NCI-H1436 (cell line): ENCODE measurements at regions not wholly inside any gene's neighbourhood (a gene's known extent, or its start where the extent isn't known, plus 50 kb on each side); places are given as distances from the start of the nearest gene placed in this dataset.
"Not testable (repeated sequence)": the region's sequence is repeated elsewhere in the genome, so short reads cannot be mapped to it uniquely, and the experiment has no call there.

ENCODE experiments used
- DNase-seq: peaks from one replicate; lab custom pipeline; 2025; lab: John Stamatoyannopoulos, UW

DNA sequence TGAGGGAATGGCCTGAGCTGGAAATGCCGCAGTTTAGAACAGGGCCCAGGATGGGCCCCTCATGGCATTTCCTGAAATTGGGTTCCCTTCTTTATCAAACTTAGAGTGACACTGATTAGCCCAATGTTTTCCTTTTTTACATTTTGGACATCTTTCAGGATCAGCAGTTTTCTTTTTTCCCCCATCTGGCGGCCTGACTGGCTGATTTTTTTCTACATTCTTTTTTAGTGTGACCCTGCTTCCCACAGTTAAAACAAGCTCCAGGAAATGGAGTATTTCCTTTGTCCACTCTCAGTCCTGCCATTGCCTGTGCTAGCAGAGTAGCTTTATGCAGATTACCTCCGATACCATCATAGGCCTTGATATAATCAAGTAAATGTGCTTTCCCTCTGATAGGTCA, 185.8 kb upstream of the IGF1 start:
- not testable (repeated sequence) for DNase-seq

DNA sequence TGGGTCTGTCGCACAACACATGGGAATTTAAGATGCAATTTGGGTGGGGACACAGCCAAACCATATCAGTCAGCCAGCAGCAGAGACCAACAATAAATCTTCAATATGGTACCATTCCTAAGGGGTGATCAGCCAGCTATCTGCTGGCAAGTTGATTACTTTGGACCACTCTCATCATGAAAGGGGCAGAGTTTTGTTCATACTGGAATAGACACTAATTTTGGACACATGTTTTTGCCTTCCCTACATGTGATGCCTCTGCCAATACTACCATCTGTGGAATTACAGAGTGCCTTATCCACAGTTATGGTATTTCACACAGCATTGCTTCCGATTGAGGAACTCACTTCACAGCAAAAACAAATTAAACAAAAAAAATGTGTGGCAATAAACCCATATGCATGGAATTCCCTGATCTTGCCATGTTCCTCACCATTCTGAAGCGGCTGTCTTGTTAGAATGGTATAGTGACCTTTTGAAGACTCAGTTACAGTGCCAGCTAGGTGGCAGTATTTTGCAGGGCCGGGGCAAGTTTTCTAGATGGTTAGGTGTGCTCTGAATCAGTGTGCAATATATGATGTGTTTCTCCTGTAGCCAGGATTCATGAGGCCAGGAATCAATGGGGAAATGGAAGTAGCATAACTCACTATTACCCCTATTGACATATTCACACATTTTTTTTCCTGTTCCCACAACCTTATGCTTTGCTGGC, 179.0 kb upstream of the IGF1 start:
- no peak for DNase-seq

GRCh38 chr12:102653406-102653805, 173.0 kb upstream of the IGF1 start:
- no peak for DNase-seq

DNA sequence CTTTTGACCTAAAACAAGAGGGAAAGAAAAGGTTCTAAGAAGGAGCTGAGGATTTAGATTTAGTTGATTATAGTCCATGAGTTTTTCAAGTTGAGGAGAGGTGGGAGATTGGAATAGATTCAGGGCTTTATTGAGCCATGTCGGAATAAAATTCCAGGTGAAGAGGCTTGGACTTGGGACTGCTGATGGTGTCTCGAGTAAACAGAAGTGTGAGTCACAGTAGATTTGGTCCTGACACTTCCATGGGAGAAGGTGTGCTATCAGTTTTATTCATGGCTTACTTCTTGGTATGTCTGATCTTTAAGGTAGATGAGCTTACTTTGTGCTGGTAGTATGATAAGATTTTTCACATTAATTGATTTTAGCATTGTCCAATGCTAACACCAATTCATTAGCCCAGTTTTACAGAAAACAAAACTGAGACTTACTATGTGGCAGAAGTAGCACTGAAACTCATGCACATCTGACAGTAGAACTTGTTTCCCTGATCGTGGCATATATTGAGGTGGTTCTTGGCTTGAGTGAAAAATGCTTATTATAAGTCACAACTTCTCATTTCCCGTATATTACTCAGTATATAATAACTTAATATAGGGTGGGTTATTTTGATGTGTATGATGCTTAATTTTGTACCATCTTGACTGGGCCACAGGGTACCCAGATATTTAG, 172.4 kb upstream of the IGF1 start:
- DNase-seq = no peak

GRCh38 chr12:102645968-102646367, 165.6 kb upstream of the IGF1 start:
- no peak for DNase-seq

GRCh38 chr12:102643879-102644575, 163.7 kb upstream of the IGF1 start:
- DNase-seq = no peak

- no peak for DNase-seq
These were observed 161.8 kb upstream of the IGF1 start for GRCh38 chr12:102642199-102642598.

- not testable (repeated sequence) for DNase-seq
These were observed 160.3 kb upstream of the IGF1 start for GRCh38 chr12:102640658-102641057.

- DNase-seq = no peak
These were observed 158.4 kb upstream of the IGF1 start for GRCh38 chr12:102638777-102639176.

DNA sequence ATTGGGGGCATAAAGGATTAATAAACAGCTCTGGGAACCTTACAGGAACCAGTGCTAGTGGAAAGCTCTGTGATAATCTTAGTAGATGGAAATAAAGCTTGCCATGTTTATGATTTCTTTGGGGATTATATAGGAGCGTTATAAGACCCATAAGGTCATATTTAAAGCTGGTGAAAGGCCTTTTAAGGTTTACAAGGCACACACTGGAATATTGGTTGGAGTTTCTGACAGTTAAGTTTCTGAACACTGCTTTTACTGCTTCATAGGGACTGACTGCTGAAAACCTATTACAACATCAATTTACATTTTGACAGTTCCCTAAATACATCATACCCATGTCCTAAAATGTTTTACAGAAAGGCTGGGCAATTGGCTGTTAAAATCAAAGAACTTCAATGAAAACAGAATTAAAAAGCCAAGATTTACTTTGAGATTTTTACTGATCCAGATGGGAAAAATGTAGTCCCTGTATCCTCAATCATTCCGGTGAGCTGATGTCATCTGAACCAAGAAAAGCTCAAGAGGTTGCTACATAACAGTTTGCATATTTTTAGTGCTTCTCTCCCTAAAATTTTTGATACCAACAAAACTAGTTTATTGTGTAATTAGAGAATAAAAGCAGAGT, 153.7 kb upstream of the IGF1 start:
- DNase-seq = no peak

- no peak for DNase-seq
These were observed 150.9 kb upstream of the IGF1 start for GRCh38 chr12:102631274-102631673.

DNA sequence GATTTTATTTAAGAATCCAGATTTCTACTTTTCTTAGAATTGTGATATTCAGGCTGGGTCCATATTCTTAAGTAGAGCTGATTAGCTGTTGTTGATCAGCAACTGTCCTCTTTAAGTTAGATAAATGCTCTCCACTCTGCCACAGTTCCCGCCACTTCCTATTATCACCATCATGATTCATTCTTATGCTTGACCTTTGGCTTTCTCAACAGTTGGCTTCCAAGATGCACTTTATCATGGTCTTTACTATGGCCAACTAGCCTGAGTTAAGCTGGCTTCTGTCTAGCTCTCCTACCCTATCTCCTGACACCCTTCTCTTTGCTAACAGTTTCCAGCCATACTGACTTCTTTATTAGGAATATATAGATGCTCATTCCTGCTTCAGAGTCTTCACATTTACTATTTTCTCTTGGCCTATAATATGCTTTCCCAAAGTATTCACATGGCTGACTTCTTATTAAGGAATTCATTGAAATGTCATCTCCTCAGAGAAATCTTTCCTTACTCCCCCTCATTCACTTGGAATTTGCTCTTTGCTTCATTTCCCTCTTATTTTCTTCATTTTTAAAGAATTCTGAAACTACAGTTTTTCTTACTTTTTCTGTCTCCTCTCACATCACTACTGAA, 149.0 kb upstream of the IGF1 start:
- no peak for DNase-seq

DNA sequence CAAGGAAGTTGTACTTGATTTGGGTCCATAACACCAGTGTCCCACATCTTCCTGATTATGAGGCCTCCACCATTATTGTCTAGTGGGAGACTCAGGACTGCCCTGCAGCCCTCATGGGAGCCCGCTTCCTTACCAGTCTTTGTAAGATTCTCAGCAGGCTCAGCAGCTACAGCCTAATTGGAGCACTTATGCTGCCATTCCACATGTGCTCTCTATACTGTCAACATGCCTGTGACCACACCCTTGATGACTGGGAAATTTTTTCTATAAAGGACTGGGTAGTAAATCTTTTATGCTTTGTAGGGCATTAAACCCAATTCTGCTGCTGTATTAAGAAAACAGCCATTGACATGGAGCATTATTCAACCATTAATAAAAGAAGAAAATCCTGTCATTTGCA, 145.5 kb upstream of the IGF1 start:
- DNase-seq = no peak

- DNase-seq = no peak
These were observed 142.3 kb upstream of the IGF1 start for GRCh38 chr12:102622618-102623017.

DNA sequence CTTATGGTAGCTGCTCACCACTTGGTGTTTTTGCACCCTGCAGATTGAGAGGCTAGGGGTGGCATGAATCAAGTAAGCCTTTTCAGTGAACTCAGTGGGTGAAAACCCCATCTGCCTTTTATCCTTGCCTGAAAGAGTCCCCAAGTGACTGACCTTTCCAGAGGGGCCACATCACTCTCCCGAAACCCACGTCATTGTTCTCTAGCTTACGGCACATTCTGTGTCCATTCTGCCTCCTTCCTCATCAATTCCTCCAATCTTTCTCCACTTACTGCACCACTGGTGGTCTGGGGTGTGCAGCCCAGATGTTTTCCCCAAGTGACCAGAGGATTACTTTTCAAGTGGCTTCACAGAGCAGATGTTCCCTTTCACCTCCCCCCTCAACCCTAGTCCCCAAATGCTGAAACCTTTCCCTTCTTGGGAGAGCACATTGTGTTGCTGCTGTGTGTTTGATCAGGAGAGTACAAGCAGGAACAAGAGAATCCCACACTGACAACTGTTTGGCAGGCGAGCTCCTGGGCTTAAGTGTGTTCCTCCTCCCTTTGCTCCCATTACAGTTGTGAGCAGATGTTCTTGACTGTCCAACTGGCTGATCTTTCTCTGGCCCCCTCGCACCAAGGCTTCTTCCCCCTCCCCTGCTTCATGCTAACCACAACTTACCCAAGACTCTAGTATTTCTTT, 138.0 kb upstream of the IGF1 start:
- DNase-seq = no peak

DNA sequence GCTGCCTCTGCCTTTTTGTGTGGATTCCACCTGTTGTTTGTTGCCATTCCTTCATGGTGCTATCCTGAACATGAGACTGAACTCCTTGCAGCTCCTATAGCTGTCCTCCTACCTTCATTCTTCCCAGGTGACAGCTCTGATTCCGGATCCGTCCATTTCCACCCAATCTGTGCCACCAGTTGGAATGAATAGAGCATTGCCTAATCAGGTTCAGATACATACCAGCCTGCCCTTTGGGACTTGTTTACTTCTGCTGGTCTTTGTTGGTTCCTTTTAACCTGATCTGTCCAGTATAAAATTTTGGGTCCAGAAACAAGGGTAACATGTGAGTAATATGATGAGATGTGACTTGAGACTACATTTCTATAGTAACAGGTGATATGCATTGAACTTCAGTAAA, 136.3 kb upstream of the IGF1 start:
- DNase-seq = no peak

- no peak for DNase-seq
These were observed 131.6 kb upstream of the IGF1 start for GRCh38 chr12:102611995-102612394.

GRCh38 chr12:102609996-102610395, 129.6 kb upstream of the IGF1 start:
- no peak for DNase-seq

- DNase-seq = no peak
These were observed 122.7 kb upstream of the IGF1 start for GRCh38 chr12:102603021-102603420.

- DNase-seq = no peak
These were observed 122.2 kb upstream of the IGF1 start for GRCh38 chr12:102602521-102602920.

GRCh38 chr12:102601621-102602020, 121.3 kb upstream of the IGF1 start:
- no peak for DNase-seq

DNA sequence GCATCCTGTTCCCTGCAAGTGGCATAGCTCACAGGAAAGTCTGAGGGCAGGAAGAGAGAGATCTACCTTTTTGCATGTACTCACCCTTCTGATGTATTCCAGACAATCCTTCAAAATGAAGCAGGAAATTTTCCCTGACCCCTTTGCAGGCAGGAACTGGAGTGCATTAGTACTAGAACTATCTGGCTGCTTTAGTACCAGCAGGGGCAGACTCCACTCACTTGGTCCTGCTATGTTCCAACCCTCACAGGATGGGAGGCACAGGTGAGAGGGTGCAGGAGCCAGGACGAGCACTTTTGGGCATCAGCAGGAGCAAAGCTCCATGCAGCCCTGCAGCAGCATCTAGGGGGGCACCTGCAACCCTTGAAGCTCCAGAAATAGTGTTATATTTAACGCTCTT, 116.3 kb upstream of the IGF1 start:
- DNase-seq = no peak
